Midbrain (tissue), 1 donor: ENCODE measurements at regions not wholly inside any gene's neighbourhood (a gene's known extent, or its start where the extent isn't known, plus 50 kb on each side); places are given as distances from the start of the nearest gene placed in this dataset.

Source experiments
- DNase-seq: peaks from one replicate; lab custom pipeline; 2025; lab: John Stamatoyannopoulos, UW

DNA sequence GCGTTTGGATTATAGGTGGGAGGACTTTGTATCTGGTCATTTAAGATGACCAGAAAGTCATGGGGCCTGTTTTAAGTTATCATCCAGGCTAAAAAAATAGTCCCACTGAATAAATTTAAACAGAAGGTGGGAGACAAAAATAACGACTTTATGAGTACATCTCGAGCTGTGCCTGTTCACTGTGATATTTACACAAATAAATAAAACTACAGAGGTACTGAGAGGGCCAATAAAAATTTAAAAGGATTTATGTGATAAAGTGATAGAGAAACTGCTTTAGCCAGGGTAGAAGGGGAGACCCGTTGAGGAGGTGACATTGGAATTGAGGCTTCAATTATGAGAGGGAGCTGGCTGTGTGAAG lies 53.4 kb upstream of the PMEPA1 start:
- no peak for DNase-seq

GRCh38 chr20:57762531-57763234 lies 52.9 kb upstream of the PMEPA1 start:
- DNase-seq: no peak

- no peak for DNase-seq
Measured at GRCh38 chr20:57761413-57761734, 51.6 kb upstream of the PMEPA1 start.

DNA sequence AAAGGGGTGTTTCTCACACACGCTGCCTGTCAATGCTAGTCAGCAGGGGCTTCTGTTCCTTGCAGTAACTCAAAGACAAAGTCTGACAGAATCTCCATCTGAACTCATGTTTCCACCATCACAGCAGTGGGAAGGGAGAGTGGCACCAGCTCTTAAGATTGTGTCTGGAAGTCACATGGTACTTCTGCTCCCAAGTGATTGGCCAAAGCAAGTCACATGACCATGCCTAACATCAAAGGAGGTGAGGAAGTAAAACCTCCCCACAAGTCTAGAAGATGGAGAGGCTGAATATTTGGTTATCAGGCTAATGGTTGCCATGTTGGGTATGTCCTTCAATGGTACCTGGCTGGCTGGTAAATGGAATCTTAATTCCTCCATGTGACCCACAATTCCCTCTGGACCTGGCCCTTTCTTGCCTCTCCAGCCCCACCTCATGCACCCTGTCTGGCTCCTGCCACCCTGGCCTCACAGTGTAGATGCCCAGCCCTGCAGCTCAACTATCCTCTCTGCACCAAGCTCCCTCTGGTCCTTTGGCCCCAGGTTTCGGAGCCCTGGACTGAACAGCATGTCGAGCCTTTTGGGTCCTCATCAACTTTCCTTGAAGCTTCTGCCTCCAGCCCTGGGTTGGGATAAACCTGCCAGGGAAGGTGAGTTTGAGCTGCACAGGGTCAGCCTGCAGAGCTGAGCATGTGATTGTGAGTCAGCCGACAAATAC lies 51.0 kb upstream of the PMEPA1 start:
- DNase-seq: no peak

GRCh38 chr20:57759724-57760123 lies 49.9 kb upstream of the PMEPA1 start:
- DNase-seq: no peak
